Mesendoderm (in vitro differentiated cells): ENCODE measurements at regions not wholly inside any gene's neighbourhood (a gene's known extent, or its start where the extent isn't known, plus 50 kb on each side); places are given as distances from the start of the nearest gene placed in this dataset.
"Not testable (repeated sequence)": the region's sequence is repeated elsewhere in the genome, so short reads cannot be mapped to it uniquely, and the experiment has no call there.

Experiments used
- DNase-seq: peaks from one replicate; pipeline ENCODE4 v3.0.0; 2013
- H2AK5ac ChIP-seq: 2 replicates; pipeline ENCODE4 v1.6.1; 2013; ENCODE audit warnings: low read length, inconsistent platforms
- H2BK120ac ChIP-seq: 2 replicates; pipeline ENCODE4 v1.6.1; 2013; ENCODE audit warnings: low read depth, mild to moderate bottlenecking, low read length, moderate library complexity, mixed read lengths
- H2BK15ac ChIP-seq: replicated peaks from 2 replicates; pipeline ENCODE4 v1.6.1; 2013; ENCODE audit warnings: low read depth, mild to moderate bottlenecking, moderate library complexity
- H2BK5ac ChIP-seq: 2 replicates; pipeline ENCODE4 v1.6.1; 2013; ENCODE audit warnings: low read length, inconsistent platforms
- H3K18ac ChIP-seq: 2 replicates; pipeline ENCODE4 v1.6.1; 2013; ENCODE audit warnings: mild to moderate bottlenecking, low read length, mixed read lengths
- H3K23ac ChIP-seq: one replicate; pipeline ENCODE4 v1.6.1; 2013; ENCODE audit warnings: low read length
- H3K27ac ChIP-seq: 2 replicates; pipeline ENCODE4 v1.5.1; 2013; ENCODE audit warnings: low read depth, mild to moderate bottlenecking, inconsistent platforms, low read length, moderate library complexity
- H3K27me3 ChIP-seq: 2 replicates; pipeline ENCODE4 v1.6.1; 2013; ENCODE audit warnings: low read length, control low read depth, mild to moderate bottlenecking, inconsistent platforms; ENCODE audit not compliant: insufficient read depth, poor library complexity
- H3K36me3 ChIP-seq: 2 replicates; pipeline ENCODE4 v1.6.1; 2013; ENCODE audit warnings: low read length, inconsistent platforms; ENCODE audit not compliant: control insufficient read depth, insufficient read depth
- H3K4ac ChIP-seq: one replicate; pipeline ENCODE4 v1.6.1; 2013; ENCODE audit warnings: low read depth, mild to moderate bottlenecking, low read length, moderate library complexity
- H3K4me1 ChIP-seq: 2 replicates; pipeline ENCODE4 v1.6.1; 2013; ENCODE audit warnings: low read depth, low read length, inconsistent platforms; ENCODE audit not compliant: control insufficient read depth
- H3K4me2 ChIP-seq: 2 replicates; pipeline ENCODE4 v1.6.1; 2013; ENCODE audit warnings: low read length
- H3K4me3 ChIP-seq: 2 replicates; pipeline ENCODE4 v1.5.1; 2013; ENCODE audit warnings: mild to moderate bottlenecking, low read length
- H3K56ac ChIP-seq: one replicate; pipeline ENCODE4 v1.6.1; 2013; ENCODE audit warnings: low read length
- H3K79me1 ChIP-seq: 2 replicates; pipeline ENCODE4 v1.6.1; 2013; ENCODE audit warnings: low read length, inconsistent platforms
- H3K79me2 ChIP-seq: 2 replicates; pipeline ENCODE4 v1.6.1; 2013; ENCODE audit warnings: mild to moderate bottlenecking, low read length; ENCODE audit not compliant: control insufficient read depth, insufficient read depth
- H3K9ac ChIP-seq: 2 replicates; pipeline ENCODE4 v1.6.1; 2013; ENCODE audit warnings: low read length, inconsistent platforms
- H4K5ac ChIP-seq: one replicate; pipeline ENCODE4 v1.6.1; 2013; ENCODE audit warnings: low read length
- H4K8ac ChIP-seq: one replicate; pipeline ENCODE4 v1.6.1; 2013; ENCODE audit warnings: low read depth, mild to moderate bottlenecking, control low read depth, low read length, moderate library complexity
- WGBS: extraction: QIAGEN DNeasy Blood & Tissue Kit; methylation state at CpG from one replicate; pipeline ENCODE4 v1.1.7; 2013; ENCODE audit warnings: low lambda C conversion rate, missing lambda C conversion rate; ENCODE audit not compliant: insufficient coverage; ENCODE audit errors: extremely low coverage; 5-methylcytosine and 5-hydroxymethylcytosine counted together

GRCh38 chr3:144900366-144900765 is 928.7 kb downstream of the DIPK2A start:
- Histone ChIP-seq H3K9ac (no peak overlapping the region), H3K18ac (no peak overlapping the region), H3K4me3 (no peak overlapping the region), H3K56ac (no peak overlapping the region), H2AK5ac (no peak overlapping the region), H3K4me2 (no peak overlapping the region), H3K27me3 (no peaks in the 10 kb centered on the region), H3K4ac (no peak overlapping the region), H4K8ac (no peak overlapping the region), H3K79me1 (no peaks in the 10 kb centered on the region), H3K4me1 (no peaks in the 10 kb centered on the region), H3K36me3 (no peaks in the 10 kb centered on the region), H3K27ac (no peak overlapping the region), H2BK120ac (no peak overlapping the region), H4K5ac (no peak overlapping the region), H3K79me2 (no peaks in the 10 kb centered on the region), H3K23ac (no peak overlapping the region), H2BK5ac (no peak overlapping the region), H2BK15ac (no peak overlapping the region)
- DNase-seq = no peak

- H3K9ac ChIP-seq, H3K23ac ChIP-seq, H4K5ac ChIP-seq, H2BK15ac ChIP-seq, H3K79me1 ChIP-seq, H3K36me3 ChIP-seq, H3K4me1 ChIP-seq, H2BK120ac ChIP-seq, H3K4me3 ChIP-seq, H2BK5ac ChIP-seq, H2AK5ac ChIP-seq, H3K27ac ChIP-seq, H3K27me3 ChIP-seq, H3K4me2 ChIP-seq, H3K56ac ChIP-seq, H3K4ac ChIP-seq, H3K79me2 ChIP-seq, DNase-seq, H4K8ac ChIP-seq, H3K18ac ChIP-seq: not testable (repeated sequence)
- WGBS = no CpG with 5 or more reads among the region's 3 CpGs
Observed at GRCh38 chr3:144907581-144907980, 936.0 kb downstream of the DIPK2A start.

GRCh38 chr3:144912968-144913367 is 941.3 kb downstream of the DIPK2A start:
- Histone ChIP-seq H3K4me3 (no peak overlapping the region), H2BK120ac (no peak overlapping the region), H3K79me2 (no peaks in the 10 kb centered on the region), H3K4ac (no peak overlapping the region), H3K79me1 (no peaks in the 10 kb centered on the region), H2BK15ac (no peak overlapping the region), H2BK5ac (no peak overlapping the region), H3K27me3 (no peaks in the 10 kb centered on the region), H2AK5ac (no peak overlapping the region), H3K9ac (no peak overlapping the region), H3K4me2 (no peak overlapping the region), H3K18ac (no peak overlapping the region), H3K56ac (no peak overlapping the region), H3K36me3 (no peaks in the 10 kb centered on the region), H3K23ac (no peak overlapping the region), H3K27ac (no peak overlapping the region), H4K8ac (no peak overlapping the region), H4K5ac (no peak overlapping the region), H3K4me1 (no peaks in the 10 kb centered on the region)
- WGBS = no CpG with 5 or more reads among the region's 7 CpGs
- DNase-seq = no peak

- Histone ChIP-seq H3K79me2 (no peaks in the 10 kb centered on the region), H3K9ac (no peak overlapping the region), H3K56ac (no peak overlapping the region), H3K18ac (no peak overlapping the region), H3K79me1 (no peaks in the 10 kb centered on the region), H3K4ac (no peak overlapping the region), H2AK5ac (no peak overlapping the region), H4K5ac (no peak overlapping the region), H3K36me3 (no peaks in the 10 kb centered on the region), H3K23ac (no peak overlapping the region), H3K27ac (no peak overlapping the region), H4K8ac (no peak overlapping the region), H3K4me1 (no peaks in the 10 kb centered on the region), H3K4me3 (no peak overlapping the region), H3K27me3 (no peaks in the 10 kb centered on the region), H2BK5ac (no peak overlapping the region), H2BK15ac (no peak overlapping the region), H3K4me2 (no peak overlapping the region), H2BK120ac (no peak overlapping the region)
- no peak for DNase-seq
- no CpG with 5 or more reads among the region's 5 CpGs for WGBS
Observed at GRCh38 chr3:144915202-144915601, 943.6 kb downstream of the DIPK2A start.

- no peaks in the 10 kb centered on the region for H3K79me2 ChIP-seq
- H3K56ac ChIP-seq = no peak overlapping the region
- no peak overlapping the region for H3K4me3 ChIP-seq
- H3K18ac ChIP-seq = no peak overlapping the region
- no peaks in the 10 kb centered on the region for H3K4me1 ChIP-seq
- no peak overlapping the region for H4K8ac ChIP-seq
- no peak for DNase-seq
- H3K4ac ChIP-seq = no peak overlapping the region
- no peak overlapping the region for H3K23ac ChIP-seq
- H3K36me3 ChIP-seq = no peaks in the 10 kb centered on the region
- H2AK5ac ChIP-seq = no peak overlapping the region
- H2BK15ac ChIP-seq = no peak overlapping the region
- H4K5ac ChIP-seq = no peak overlapping the region
- H3K79me1 ChIP-seq = no peaks in the 10 kb centered on the region
- H3K9ac ChIP-seq = no peak overlapping the region
- H2BK5ac ChIP-seq = no peak overlapping the region
- no peaks in the 10 kb centered on the region for H3K27me3 ChIP-seq
- WGBS = no CpG with 5 or more reads among the region's 4 CpGs
- no peak overlapping the region for H3K4me2 ChIP-seq
- H3K27ac ChIP-seq = no peak overlapping the region
- H2BK120ac ChIP-seq = no peak overlapping the region
Observed at GRCh38 chr3:144921710-144922109, 950.1 kb downstream of the DIPK2A start.

GRCh38 chr3:144923046-144923775 is 951.6 kb downstream of the DIPK2A start:
- H3K18ac ChIP-seq = no peak overlapping the region
- no peak overlapping the region for H3K4me2 ChIP-seq
- no peak for DNase-seq
- no peak overlapping the region for H3K4ac ChIP-seq
- H3K23ac ChIP-seq = no peak overlapping the region
- no peak overlapping the region for H2BK5ac ChIP-seq
- no peak overlapping the region for H4K8ac ChIP-seq
- no peak overlapping the region for H2BK15ac ChIP-seq
- no peak overlapping the region for H3K56ac ChIP-seq
- no peak overlapping the region for H2AK5ac ChIP-seq
- H3K27me3 ChIP-seq = no peaks in the 10 kb centered on the region
- H3K36me3 ChIP-seq = no peaks in the 10 kb centered on the region
- no peaks in the 10 kb centered on the region for H3K79me1 ChIP-seq
- WGBS = no CpG with 5 or more reads among the region's 3 CpGs
- no peak overlapping the region for H3K9ac ChIP-seq
- no peak overlapping the region for H3K27ac ChIP-seq
- no peaks in the 10 kb centered on the region for H3K79me2 ChIP-seq
- H4K5ac ChIP-seq = no peak overlapping the region
- no peaks in the 10 kb centered on the region for H3K4me1 ChIP-seq
- no peak overlapping the region for H3K4me3 ChIP-seq
- H2BK120ac ChIP-seq = no peak overlapping the region
